ENCODE measurements at regions not wholly inside any gene's neighbourhood (a gene's known extent, or its start where the extent isn't known, plus 50 kb on each side); places are given as distances from the start of the nearest gene placed in this dataset.

GRCh38 chr17:53640808-53641207 lies 181.9 kb upstream of the KIF2B start:
- TF ChIP-seq, protein P1, sequence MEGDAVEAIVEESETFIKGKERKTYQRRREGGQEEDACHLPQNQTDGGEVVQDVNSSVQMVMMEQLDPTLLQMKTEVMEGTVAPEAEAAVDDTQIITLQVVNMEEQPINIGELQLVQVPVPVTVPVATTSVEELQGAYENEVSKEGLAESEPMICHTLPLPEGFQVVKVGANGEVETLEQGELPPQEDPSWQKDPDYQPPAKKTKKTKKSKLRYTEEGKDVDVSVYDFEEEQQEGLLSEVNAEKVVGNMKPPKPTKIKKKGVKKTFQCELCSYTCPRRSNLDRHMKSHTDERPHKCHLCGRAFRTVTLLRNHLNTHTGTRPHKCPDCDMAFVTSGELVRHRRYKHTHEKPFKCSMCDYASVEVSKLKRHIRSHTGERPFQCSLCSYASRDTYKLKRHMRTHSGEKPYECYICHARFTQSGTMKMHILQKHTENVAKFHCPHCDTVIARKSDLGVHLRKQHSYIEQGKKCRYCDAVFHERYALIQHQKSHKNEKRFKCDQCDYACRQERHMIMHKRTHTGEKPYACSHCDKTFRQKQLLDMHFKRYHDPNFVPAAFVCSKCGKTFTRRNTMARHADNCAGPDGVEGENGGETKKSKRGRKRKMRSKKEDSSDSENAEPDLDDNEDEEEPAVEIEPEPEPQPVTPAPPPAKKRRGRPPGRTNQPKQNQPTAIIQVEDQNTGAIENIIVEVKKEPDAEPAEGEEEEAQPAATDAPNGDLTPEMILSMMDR (IDR thresholded peaks at IDR 0.05; ENCODE audit: low read length) = no peak
- no peak for TF ChIP-seq EZH2 (IDR thresholded peaks at IDR 0.05; ENCODE audit: borderline replicate concordance, low read length)

Measured in OCI-LY1 (cell line).